K562 (cell line): ENCODE measurements at regions not wholly inside any gene's neighbourhood (a gene's known extent, or its start where the extent isn't known, plus 50 kb on each side); places are given as distances from the start of the nearest gene placed in this dataset.

Experiments
- BRF1 ChIP-seq: IDR thresholded peaks from 3 replicates; pipeline ENCODE4 v1.6.1; 2011; ENCODE audit warnings: borderline replicate concordance, mild to moderate bottlenecking; ENCODE audit not compliant: insufficient read length; ENCODE audit errors: extremely low read depth
- CGGBP1 ChIP-seq: fragments of 250-450 bp; sonication (Bioruptor Pico); IDR thresholded peaks from 2 replicates; pipeline ENCODE4 v1.9.0; 2021; ENCODE audit warnings: mild to moderate bottlenecking
- CTCFL ChIP-seq: IDR thresholded peaks from 2 replicates; pipeline ENCODE4 v1.6.1; 2011; ENCODE audit warnings: borderline replicate concordance, low read depth, mild to moderate bottlenecking, moderate library complexity, low read length; ENCODE audit not compliant: insufficient read depth, poor library complexity, severe bottlenecking
- E4F1 ChIP-seq: fragments of 250-450 bp; sonication (Bioruptor Pico); IDR thresholded peaks from 2 replicates; pipeline ENCODE4 v1.5.0; 2021; ENCODE audit warnings: mild to moderate bottlenecking, borderline replicate concordance
- MAZ ChIP-seq, 2 experiments: fragments of 450-650 bp in 1 of 2; sonication (generic) in 1 of 2; formaldehyde crosslinking; IDR thresholded peaks in 1 of 2; conservative IDR thresholded peaks in 1 of 2; 2 replicates each; pipeline versions ENCODE4 v1.4.0 to v1.5.0; 2020; ENCODE audit warnings: mild to moderate bottlenecking in 1 of 2, missing genetic modification reagents in 1 of 2
- MED1 ChIP-seq: sonication (generic); formaldehyde crosslinking; IDR thresholded peaks from 2 replicates; pipeline ENCODE4 v1.8.1; 2023; ENCODE audit warnings: missing genetic modification reagents, borderline replicate concordance
- PTRF ChIP-seq: fragments of 450-650 bp; IDR thresholded peaks from 2 replicates; pipeline ENCODE4 v1.6.1; 2016; ENCODE audit warnings: mild to moderate bottlenecking, missing genetic modification characterization, missing compliant biosample characterization
- PURB ChIP-seq: sonication (generic); formaldehyde crosslinking; IDR thresholded peaks from 2 replicates; pipeline ENCODE4 v1.9.0; 2021; ENCODE audit warnings: low read depth, mild to moderate bottlenecking, missing genetic modification reagents
- RCOR1 ChIP-seq, 2 experiments: IDR thresholded peaks; 2 replicates each; pipeline ENCODE4 v1.6.1; 2012; ENCODE audit warnings: low read depth in 2 of 2, low read length in 2 of 2, borderline replicate concordance in 1 of 2, improper control_type of control experiment in 1 of 2
- RUNX1 ChIP-seq: sonication (generic); IDR thresholded peaks from 2 replicates; pipeline ENCODE4 v1.6.1; 2016; ENCODE audit warnings: antibody characterized with exemption, low read depth
- TBL1XR1 ChIP-seq, 2 experiments: IDR thresholded peaks; 2 replicates each; pipeline ENCODE4 v1.6.1; 2012; ENCODE audit warnings: improper control_type of control experiment in 2 of 2, low read length in 2 of 2, mild to moderate bottlenecking in 1 of 2
- TSC22D4 ChIP-seq: fragments of 450-650 bp; IDR thresholded peaks from 2 replicates; pipeline ENCODE4 v1.6.1; 2016; ENCODE audit warnings: missing genetic modification characterization, missing biosample characterization, control low read depth
- VEZF1 ChIP-seq: fragments of 200-800 bp; sonication (Bioruptor generic); IDR thresholded peaks from 2 replicates; pipeline ENCODE4 v1.6.1; 2017; ENCODE audit warnings: missing genetic modification characterization, missing compliant biosample characterization
- ZBED1 ChIP-seq: IDR thresholded peaks from 2 replicates; pipeline ENCODE4 v1.6.1; 2014
- ZNF23 ChIP-seq: fragments of 250-450 bp; sonication (Bioruptor Pico); IDR thresholded peaks from 2 replicates; pipeline ENCODE4 v1.4.0; 2020; ENCODE audit warnings: mild to moderate bottlenecking
- ZNF316 ChIP-seq: fragments of 450-650 bp; IDR thresholded peaks from 2 replicates; pipeline ENCODE4 v1.6.1; 2016
- ZNF639 ChIP-seq, 2 experiments: fragments of 200-800 bp in 1 of 2; sonication (Bioruptor generic) in 1 of 2; sonication (generic) in 1 of 2; formaldehyde crosslinking in 1 of 2; IDR thresholded peaks in 1 of 2; conservative IDR thresholded peaks in 1 of 2; 2 replicates each; pipeline versions ENCODE4 v1.5.0 to v1.6.1; 2016 to 2020; ENCODE audit warnings: missing compliant biosample characterization in 1 of 2, missing genetic modification characterization in 1 of 2, missing genetic modification reagents in 1 of 2
- ZNF707 ChIP-seq: fragments of 250-450 bp; sonication (Bioruptor Pico); conservative IDR thresholded peaks from 2 replicates; pipeline ENCODE4 v1.8.0; 2022; ENCODE audit warnings: inconsistent platforms, mild to moderate bottlenecking, moderate library complexity
- ZNF780A ChIP-seq: fragments of 250-450 bp; sonication (Bioruptor Pico); IDR thresholded peaks from 2 replicates; pipeline ENCODE4 v1.5.0; 2021; ENCODE audit warnings: mild to moderate bottlenecking

- TF ChIP-seq RCOR1 (IDR thresholded peaks at IDR 0.05; ENCODE audit: borderline replicate concordance in 1 of 2, low read depth in 2 of 2, low read length in 2 of 2) (peak in 1 of 2 experiments; percentile 60; a peak in 1 of 4 replicates), TBL1XR1 (IDR thresholded peaks at IDR 0.05; ENCODE audit: low read length in 2 of 2) (0 out of 4 replicates have a peak, but pooled peaks of 1 of the 2 experiments have one; percentile 18), ZNF707 (CRISPR knock-in tag) (no peak), E4F1 (CRISPR knock-in tag) (no peak), ZBED1 (no peak), CTCFL (no peak), VEZF1 (no peak), MED1 (CRISPR knock-in tag) (no peak), TSC22D4 (tag) (no peak), ZNF639 (CRISPR knock-in tag; conservative IDR thresholded peaks at IDR 0.05 in 1 of 2, IDR thresholded peaks at IDR 0.05 in 1 of 2) (no peak), RUNX1 (no peak), BRF1 (no peak), ZNF780A (CRISPR knock-in tag) (no peak), PURB (CRISPR knock-in tag) (no peak), ZNF23 (CRISPR knock-in tag) (no peak), CGGBP1 (no peak), MAZ (CRISPR knock-in tag; conservative IDR thresholded peaks at IDR 0.05 in 1 of 2, IDR thresholded peaks at IDR 0.05 in 1 of 2) (peak in 1 of 2 experiments; percentile 41; a peak in 1 of 4 replicates), ZNF316 (0 out of 2 replicates have a peak, but pooled peaks have one; percentile 8), PTRF (tag) (no peak)
Observed at GRCh38 chr3:20340324-20340928, 154.4 kb upstream of the SGO1 start (continued).
